IMR-90 (cell line): ENCODE measurements at regions not wholly inside any gene's neighbourhood (a gene's known extent, or its start where the extent isn't known, plus 50 kb on each side); places are given as distances from the start of the nearest gene placed in this dataset.

Source experiments
- BHLHE40 ChIP-seq: fragments of 150-350 bp; IDR thresholded peaks from 2 replicates; pipeline ENCODE4 v1.6.1; 2016; ENCODE audit warnings: mild to moderate bottlenecking, low read depth, low read length
- FOS ChIP-seq: fragments of 150-350 bp; IDR thresholded peaks from 2 replicates; pipeline ENCODE4 v1.6.1; 2016; ENCODE audit warnings: low read depth, low read length
- MXI1 ChIP-seq: IDR thresholded peaks from 2 replicates; pipeline ENCODE4 v1.6.1; 2012; ENCODE audit warnings: low read depth, mild to moderate bottlenecking, low read length, moderate library complexity, borderline replicate concordance
- NFE2L2 ChIP-seq: fragments of 150-350 bp; IDR thresholded peaks from 2 replicates; pipeline ENCODE4 v1.6.1; 2016; ENCODE audit warnings: low read depth, mild to moderate bottlenecking, low read length
- POLR2A ChIP-seq: IDR thresholded peaks from 2 replicates; pipeline ENCODE4 v1.6.1; 2012; ENCODE audit warnings: mild to moderate bottlenecking, low read depth, low read length
- RAD21 ChIP-seq: IDR thresholded peaks from 2 replicates; pipeline ENCODE4 v1.6.1; 2012; ENCODE audit warnings: low read length, improper control_type of control experiment
- RFX5 ChIP-seq: IDR thresholded peaks from 2 replicates; pipeline ENCODE4 v1.8.0; 2012; ENCODE audit warnings: low read depth, mild to moderate bottlenecking, low read length, moderate library complexity
- SMC3 ChIP-seq: fragments of 150-350 bp; IDR thresholded peaks from 2 replicates; pipeline ENCODE4 v1.6.1; 2016; ENCODE audit warnings: low read depth, mild to moderate bottlenecking, antibody characterized with exemption, low read length, moderate library complexity
- TF ChIP-seq, protein P1 (sequence below): conservative IDR thresholded peaks from 2 replicates; pipeline ENCODE4 v1.5.1; 2012; ENCODE audit warnings: mild to moderate bottlenecking, low read depth, low read length, improper control_type of control experiment
- TF ChIP-seq, protein P2 (sequence below): fragments of 150-350 bp; IDR thresholded peaks from 2 replicates; pipeline ENCODE4 v1.6.1; 2016; ENCODE audit warnings: low read depth, mild to moderate bottlenecking, low read length, moderate library complexity, borderline replicate concordance

DNA sequence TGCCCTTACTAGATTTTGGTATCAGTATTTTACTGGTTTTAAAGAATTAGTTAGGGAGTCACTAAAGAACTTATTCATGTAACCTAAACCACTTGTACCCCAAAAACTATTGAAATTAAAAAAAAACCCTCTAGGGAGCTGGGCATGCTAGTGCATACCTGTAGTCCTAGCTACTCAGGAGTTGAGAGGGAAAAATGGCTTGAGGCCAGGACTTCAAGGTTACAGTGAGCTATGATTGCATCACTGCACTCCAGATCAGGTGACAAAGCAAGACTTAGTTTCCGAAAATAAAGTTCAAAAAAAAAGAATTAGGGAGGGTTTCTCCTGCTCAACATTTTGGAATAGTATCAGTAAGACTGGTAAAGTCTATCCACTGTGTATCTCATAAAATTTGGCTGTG is 364.4 kb upstream of the LUZP2 start:
- no peak for TF ChIP-seq BHLHE40
- TF ChIP-seq, protein P1, sequence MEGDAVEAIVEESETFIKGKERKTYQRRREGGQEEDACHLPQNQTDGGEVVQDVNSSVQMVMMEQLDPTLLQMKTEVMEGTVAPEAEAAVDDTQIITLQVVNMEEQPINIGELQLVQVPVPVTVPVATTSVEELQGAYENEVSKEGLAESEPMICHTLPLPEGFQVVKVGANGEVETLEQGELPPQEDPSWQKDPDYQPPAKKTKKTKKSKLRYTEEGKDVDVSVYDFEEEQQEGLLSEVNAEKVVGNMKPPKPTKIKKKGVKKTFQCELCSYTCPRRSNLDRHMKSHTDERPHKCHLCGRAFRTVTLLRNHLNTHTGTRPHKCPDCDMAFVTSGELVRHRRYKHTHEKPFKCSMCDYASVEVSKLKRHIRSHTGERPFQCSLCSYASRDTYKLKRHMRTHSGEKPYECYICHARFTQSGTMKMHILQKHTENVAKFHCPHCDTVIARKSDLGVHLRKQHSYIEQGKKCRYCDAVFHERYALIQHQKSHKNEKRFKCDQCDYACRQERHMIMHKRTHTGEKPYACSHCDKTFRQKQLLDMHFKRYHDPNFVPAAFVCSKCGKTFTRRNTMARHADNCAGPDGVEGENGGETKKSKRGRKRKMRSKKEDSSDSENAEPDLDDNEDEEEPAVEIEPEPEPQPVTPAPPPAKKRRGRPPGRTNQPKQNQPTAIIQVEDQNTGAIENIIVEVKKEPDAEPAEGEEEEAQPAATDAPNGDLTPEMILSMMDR: no peak
- TF ChIP-seq POLR2A: no peak
- TF ChIP-seq NFE2L2: no peak
- TF ChIP-seq MXI1: no peak
- no peak for TF ChIP-seq RAD21
- TF ChIP-seq SMC3: no peak
- no peak for TF ChIP-seq FOS
- no peak for TF ChIP-seq RFX5
- TF ChIP-seq, protein P2, sequence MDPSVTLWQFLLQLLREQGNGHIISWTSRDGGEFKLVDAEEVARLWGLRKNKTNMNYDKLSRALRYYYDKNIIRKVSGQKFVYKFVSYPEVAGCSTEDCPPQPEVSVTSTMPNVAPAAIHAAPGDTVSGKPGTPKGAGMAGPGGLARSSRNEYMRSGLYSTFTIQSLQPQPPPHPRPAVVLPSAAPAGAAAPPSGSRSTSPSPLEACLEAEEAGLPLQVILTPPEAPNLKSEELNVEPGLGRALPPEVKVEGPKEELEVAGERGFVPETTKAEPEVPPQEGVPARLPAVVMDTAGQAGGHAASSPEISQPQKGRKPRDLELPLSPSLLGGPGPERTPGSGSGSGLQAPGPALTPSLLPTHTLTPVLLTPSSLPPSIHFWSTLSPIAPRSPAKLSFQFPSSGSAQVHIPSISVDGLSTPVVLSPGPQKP: no peak
